Nephron progenitor cell (in vitro differentiated cells): ENCODE measurements at regions not wholly inside any gene's neighbourhood (a gene's known extent, or its start where the extent isn't known, plus 50 kb on each side); places are given as distances from the start of the nearest gene placed in this dataset.
A peak's percentile ranks its signal among the peaks of the same experiment; 100 is the strongest.

Source experiments
- DNase-seq: peaks from one replicate; pipeline ENCODE4 v3.0.0; 2021
- H3K27ac Mint-ChIP-seq: 2 replicates; pipeline ENCODE4 v1.8.0; 2021; ENCODE audit warnings: mild to moderate bottlenecking, moderate library complexity, mixed read lengths
- H3K27me3 Mint-ChIP-seq: 2 replicates; pipeline ENCODE4 v1.8.0; 2021; ENCODE audit warnings: mild to moderate bottlenecking, low read depth, mixed read lengths; ENCODE audit not compliant: poor library complexity
- H3K36me3 Mint-ChIP-seq: 2 replicates; pipeline ENCODE4 v1.8.0; 2021; ENCODE audit warnings: low read depth, mixed read lengths
- H3K4me1 Mint-ChIP-seq: 2 replicates; pipeline ENCODE4 v1.8.0; 2021; ENCODE audit warnings: mixed read lengths
- H3K4me3 Mint-ChIP-seq: 2 replicates; pipeline ENCODE4 v1.8.0; 2021; ENCODE audit warnings: mild to moderate bottlenecking, moderate library complexity, mixed read lengths
- H3K9me3 Mint-ChIP-seq: 2 replicates; pipeline ENCODE4 v1.8.0; 2021; ENCODE audit warnings: mild to moderate bottlenecking, moderate library complexity, mixed read lengths
- TF ChIP-seq, protein P1 (sequence below): fragments of 200-600 bp; sonication (generic); IDR thresholded peaks from 2 replicates; pipeline ENCODE4 v1.5.0; 2021; ENCODE audit warnings: antibody characterized with exemption

DNA sequence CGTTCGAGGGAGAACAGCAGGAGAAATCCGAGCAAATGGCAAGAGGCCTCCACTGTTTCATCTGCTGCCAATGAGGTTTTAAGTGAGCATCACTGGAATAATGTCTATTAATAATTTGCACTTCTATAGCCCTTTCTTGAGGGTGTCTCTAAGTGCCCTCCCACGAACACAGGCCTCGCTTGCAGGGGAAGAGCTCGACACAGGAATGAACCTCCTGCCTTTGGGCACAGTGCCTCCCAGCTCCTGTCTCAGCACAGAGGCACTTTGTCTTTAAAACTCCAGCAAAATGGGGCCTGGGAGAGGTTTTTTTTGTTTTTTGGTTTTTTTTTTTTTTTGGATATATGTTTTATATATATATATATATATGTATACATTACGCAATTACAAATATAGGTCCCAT lies 56.6 kb downstream of the OLIG1 start:
- Mint-ChIP-seq H3K36me3 (no peaks in the 10 kb centered on the region), H3K4me3 (no peak overlapping the region), H3K27me3 (peaks cover 57% of the 10 kb centered on the region), H3K27ac (no peak overlapping the region), H3K9me3 (no peaks in the 10 kb centered on the region), H3K4me1 (peaks cover 16% of the 10 kb centered on the region)
- no peak for DNase-seq
- TF ChIP-seq, protein P1, sequence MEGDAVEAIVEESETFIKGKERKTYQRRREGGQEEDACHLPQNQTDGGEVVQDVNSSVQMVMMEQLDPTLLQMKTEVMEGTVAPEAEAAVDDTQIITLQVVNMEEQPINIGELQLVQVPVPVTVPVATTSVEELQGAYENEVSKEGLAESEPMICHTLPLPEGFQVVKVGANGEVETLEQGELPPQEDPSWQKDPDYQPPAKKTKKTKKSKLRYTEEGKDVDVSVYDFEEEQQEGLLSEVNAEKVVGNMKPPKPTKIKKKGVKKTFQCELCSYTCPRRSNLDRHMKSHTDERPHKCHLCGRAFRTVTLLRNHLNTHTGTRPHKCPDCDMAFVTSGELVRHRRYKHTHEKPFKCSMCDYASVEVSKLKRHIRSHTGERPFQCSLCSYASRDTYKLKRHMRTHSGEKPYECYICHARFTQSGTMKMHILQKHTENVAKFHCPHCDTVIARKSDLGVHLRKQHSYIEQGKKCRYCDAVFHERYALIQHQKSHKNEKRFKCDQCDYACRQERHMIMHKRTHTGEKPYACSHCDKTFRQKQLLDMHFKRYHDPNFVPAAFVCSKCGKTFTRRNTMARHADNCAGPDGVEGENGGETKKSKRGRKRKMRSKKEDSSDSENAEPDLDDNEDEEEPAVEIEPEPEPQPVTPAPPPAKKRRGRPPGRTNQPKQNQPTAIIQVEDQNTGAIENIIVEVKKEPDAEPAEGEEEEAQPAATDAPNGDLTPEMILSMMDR = no peak

DNA sequence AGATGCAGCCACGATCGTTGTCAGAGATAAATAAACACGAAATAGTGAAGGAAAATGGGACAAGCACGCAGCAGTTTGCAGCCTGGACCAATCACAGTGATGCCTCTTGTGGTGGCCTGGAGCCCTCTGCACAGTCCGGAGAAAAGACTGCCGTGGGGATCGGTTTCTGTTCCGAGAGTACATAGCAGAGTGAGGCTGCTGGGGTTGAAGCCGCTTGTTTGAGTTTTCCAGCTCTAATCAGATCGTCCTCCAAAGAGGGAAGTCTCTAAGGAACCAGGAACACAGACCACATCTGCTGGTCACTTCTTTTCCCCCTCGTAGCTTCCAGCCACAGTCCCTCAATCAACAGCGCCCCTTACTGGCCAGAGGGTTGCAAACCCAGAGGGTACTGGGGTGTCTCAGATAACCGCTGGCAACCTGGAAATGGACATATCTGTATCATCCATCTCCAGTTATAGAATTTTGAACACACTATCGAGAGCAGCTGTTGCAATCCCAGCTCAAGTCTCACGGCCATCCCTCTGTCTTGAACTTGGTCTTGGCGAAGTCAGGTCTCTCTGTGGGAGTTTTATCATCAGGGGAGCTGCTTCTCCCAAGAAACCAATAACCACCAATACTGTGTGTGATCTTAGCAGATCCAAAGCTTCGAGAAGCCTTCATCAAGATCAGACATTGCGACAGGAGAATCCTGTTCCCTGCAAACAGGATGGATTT lies 57.4 kb downstream of the OLIG1 start:
- TF ChIP-seq, protein P1 = peak; percentile 72
- no peaks in the 10 kb centered on the region for H3K9me3 Mint-ChIP-seq
- H3K27me3 Mint-ChIP-seq = peaks cover 57% of the 10 kb centered on the region
- H3K36me3 Mint-ChIP-seq = no peaks in the 10 kb centered on the region
- peak; percentile 83 for DNase-seq
- peaks cover 9% of the 10 kb centered on the region for H3K4me1 Mint-ChIP-seq
- peak overlapping the region; percentile 70 for H3K4me3 Mint-ChIP-seq
- H3K27ac Mint-ChIP-seq = no peak overlapping the region

DNA sequence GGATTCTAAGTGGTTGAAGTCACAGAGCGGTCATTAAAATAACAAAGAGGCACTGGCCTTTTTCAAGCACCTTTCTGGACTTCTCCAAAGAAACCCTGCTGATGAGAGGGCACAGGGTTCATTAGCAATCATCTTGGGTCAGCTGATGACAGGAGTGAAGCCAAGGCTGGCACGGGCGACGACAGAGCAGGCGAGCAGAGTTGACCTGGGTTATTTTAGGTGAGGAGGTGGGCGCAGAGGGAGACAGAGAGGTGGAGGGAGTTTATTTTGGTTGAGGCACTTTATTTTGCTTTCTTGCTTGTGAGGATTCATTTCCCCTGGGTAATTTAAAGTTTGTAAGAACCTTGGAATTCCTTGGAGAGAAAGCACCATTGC lies 57.9 kb downstream of the OLIG1 start:
- Mint-ChIP-seq H3K36me3 (no peaks in the 10 kb centered on the region), H3K27ac (no peak overlapping the region), H3K9me3 (no peaks in the 10 kb centered on the region), H3K4me3 (no peak overlapping the region), H3K27me3 (peaks cover 61% of the 10 kb centered on the region), H3K4me1 (peaks cover 9% of the 10 kb centered on the region)
- TF ChIP-seq, protein P1 = no peak
- no peak for DNase-seq

DNA sequence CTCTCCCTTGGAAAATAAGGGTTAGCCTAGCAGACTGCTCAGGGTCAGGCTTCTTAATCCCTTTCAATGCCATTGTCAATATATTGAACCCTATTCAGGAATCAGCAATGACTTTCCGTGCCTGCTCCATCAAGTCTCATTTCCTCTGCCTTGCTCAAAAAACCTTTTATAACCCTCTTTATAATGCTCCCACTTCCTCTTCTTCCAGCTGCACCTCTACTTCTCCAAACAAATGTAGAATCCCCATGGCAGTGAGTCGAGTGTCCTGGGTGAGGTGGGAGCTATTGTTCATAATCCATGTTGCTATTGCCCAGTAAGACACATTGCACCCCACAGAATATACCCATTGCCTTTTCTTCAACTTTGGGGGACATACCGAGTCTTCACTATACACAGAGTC lies 58.6 kb downstream of the OLIG1 start:
- TF ChIP-seq, protein P1 = no peak
- Mint-ChIP-seq H3K4me3 (no peak overlapping the region), H3K27ac (no peak overlapping the region), H3K4me1 (peaks cover 9% of the 10 kb centered on the region), H3K36me3 (no peaks in the 10 kb centered on the region), H3K27me3 (peaks cover 63% of the 10 kb centered on the region), H3K9me3 (no peaks in the 10 kb centered on the region)
- no peak for DNase-seq

DNA sequence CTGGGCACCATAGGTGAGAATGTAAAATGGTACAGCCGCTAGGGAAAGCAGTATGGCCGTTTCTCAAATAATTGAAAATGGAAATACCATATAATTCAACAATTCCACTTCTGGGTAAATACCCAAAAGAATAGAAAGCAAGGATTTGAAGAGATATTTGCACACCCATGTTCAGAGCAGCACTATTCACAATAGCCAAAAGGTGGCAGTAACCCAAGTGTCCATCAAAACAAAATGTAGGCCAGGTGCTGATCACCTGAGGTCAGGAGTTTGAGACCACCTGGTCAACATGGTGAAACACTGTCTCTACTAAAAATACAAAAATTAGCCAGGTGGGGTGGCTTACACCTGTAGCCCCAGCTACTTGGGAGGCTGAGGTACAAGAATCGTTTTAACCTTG lies 62.1 kb downstream of the OLIG1 start:
- TF ChIP-seq, protein P1 = no peak
- H3K9me3 Mint-ChIP-seq = no peaks in the 10 kb centered on the region
- no peaks in the 10 kb centered on the region for H3K36me3 Mint-ChIP-seq
- H3K4me1 Mint-ChIP-seq = peaks cover 6% of the 10 kb centered on the region
- no peak overlapping the region for H3K4me3 Mint-ChIP-seq
- no peak for DNase-seq
- H3K27me3 Mint-ChIP-seq = peaks cover 54% of the 10 kb centered on the region
- H3K27ac Mint-ChIP-seq = no peak overlapping the region

DNA sequence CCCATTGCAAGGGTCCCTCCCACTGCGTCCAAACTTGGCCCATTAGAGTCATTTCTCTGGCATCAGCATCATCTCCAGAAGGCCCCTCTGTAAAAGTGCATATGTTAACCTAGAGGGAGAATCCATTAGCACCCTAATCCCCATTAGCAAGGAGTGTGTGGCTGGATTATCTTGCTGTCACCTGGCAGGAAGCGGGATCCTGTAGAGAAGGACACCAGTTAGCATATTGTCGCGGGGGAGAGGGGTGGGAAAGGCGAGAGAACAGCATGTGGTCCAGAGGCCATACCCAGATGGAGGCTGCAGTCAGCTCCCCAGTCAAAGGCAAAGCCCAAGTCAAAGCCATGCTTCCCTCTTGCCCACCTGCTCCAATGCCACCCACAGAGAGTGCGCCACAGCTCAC lies 64.0 kb downstream of the OLIG1 start:
- H3K4me3 Mint-ChIP-seq = no peak overlapping the region
- TF ChIP-seq, protein P1 = no peak
- DNase-seq = no peak
- no peak overlapping the region for H3K27ac Mint-ChIP-seq
- H3K36me3 Mint-ChIP-seq = no peaks in the 10 kb centered on the region
- H3K4me1 Mint-ChIP-seq = no peaks in the 10 kb centered on the region
- peaks cover 43% of the 10 kb centered on the region for H3K27me3 Mint-ChIP-seq
- no peaks in the 10 kb centered on the region for H3K9me3 Mint-ChIP-seq
